ENCODE measurements at regions not wholly inside any gene's neighbourhood (a gene's known extent, or its start where the extent isn't known, plus 50 kb on each side); places are given as distances from the start of the nearest gene placed in this dataset.

DNA sequence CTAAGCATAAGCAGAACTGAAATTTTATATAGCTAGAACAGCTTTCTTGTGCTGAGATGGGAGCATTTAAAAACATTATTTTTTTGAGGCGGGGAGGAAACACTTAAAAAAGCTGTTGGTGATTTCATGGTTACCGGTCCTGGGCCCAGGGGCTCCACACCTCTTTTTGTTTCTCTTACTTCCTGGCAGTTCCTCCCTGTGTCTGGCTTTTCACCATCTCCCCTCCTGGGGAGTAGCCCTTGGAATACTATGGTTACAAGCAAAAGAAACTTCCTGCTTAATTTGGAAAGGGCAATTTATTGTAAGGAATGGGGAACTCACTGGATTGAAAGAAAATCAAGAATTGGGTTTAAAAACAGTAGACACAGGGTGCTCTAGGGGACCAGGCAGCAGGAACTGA, 105.1 kb downstream of the SLC24A2 start:
- no peak for TF ChIP-seq EZH2 (IDR thresholded peaks at IDR 0.05; ENCODE audit: borderline replicate concordance, low read length)
- TF ChIP-seq, protein P1, sequence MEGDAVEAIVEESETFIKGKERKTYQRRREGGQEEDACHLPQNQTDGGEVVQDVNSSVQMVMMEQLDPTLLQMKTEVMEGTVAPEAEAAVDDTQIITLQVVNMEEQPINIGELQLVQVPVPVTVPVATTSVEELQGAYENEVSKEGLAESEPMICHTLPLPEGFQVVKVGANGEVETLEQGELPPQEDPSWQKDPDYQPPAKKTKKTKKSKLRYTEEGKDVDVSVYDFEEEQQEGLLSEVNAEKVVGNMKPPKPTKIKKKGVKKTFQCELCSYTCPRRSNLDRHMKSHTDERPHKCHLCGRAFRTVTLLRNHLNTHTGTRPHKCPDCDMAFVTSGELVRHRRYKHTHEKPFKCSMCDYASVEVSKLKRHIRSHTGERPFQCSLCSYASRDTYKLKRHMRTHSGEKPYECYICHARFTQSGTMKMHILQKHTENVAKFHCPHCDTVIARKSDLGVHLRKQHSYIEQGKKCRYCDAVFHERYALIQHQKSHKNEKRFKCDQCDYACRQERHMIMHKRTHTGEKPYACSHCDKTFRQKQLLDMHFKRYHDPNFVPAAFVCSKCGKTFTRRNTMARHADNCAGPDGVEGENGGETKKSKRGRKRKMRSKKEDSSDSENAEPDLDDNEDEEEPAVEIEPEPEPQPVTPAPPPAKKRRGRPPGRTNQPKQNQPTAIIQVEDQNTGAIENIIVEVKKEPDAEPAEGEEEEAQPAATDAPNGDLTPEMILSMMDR (IDR thresholded peaks at IDR 0.05; ENCODE audit: low read length): no peak
